ENCODE measurements at regions not wholly inside any gene's neighbourhood (a gene's known extent, or its start where the extent isn't known, plus 50 kb on each side); places are given as distances from the start of the nearest gene placed in this dataset.
"Not testable (repeated sequence)": the region's sequence is repeated elsewhere in the genome, so short reads cannot be mapped to it uniquely, and the experiment has no call there.

GRCh38 chr2:4219571-4219970 is 516.2 kb downstream of the DCDC2C start:
- in situ Hi-C loops (cut with MboI; ENCODE audit: low sequenced_read_pairs), result no loop called here

GRCh38 chr2:4221434-4221833 is 518.1 kb downstream of the DCDC2C start:
- in situ Hi-C loops (cut with MboI; ENCODE audit: low sequenced_read_pairs), result no loop called here

GRCh38 chr2:4221845-4222244 is 518.5 kb downstream of the DCDC2C start:
- in situ Hi-C loops (cut with MboI; ENCODE audit: low sequenced_read_pairs), result no loop called here

GRCh38 chr2:4244422-4244821 is 541.0 kb downstream of the DCDC2C start:
- in situ Hi-C loops (cut with MboI; ENCODE audit: low sequenced_read_pairs), result not testable (repeated sequence)

GRCh38 chr2:4246364-4247131 is 543.2 kb downstream of the DCDC2C start:
- in situ Hi-C loops (cut with MboI; ENCODE audit: low sequenced_read_pairs), result no loop called here

GRCh38 chr2:4247791-4248190 is 544.4 kb downstream of the DCDC2C start:
- in situ Hi-C loops (cut with MboI; ENCODE audit: low sequenced_read_pairs), result no loop called here

GRCh38 chr2:4255491-4255890 is 552.1 kb downstream of the DCDC2C start:
- in situ Hi-C loops (cut with MboI; ENCODE audit: low sequenced_read_pairs), result no loop called here

- in situ Hi-C loops (cut with MboI; ENCODE audit: low sequenced_read_pairs), result no loop called here
These were observed 553.0 kb downstream of the DCDC2C start for GRCh38 chr2:4256351-4256750.

- in situ Hi-C loops (cut with MboI; ENCODE audit: low sequenced_read_pairs), result no loop called here
These were observed 555.2 kb downstream of the DCDC2C start for GRCh38 chr2:4258563-4258962.

- in situ Hi-C loops (cut with MboI; ENCODE audit: low sequenced_read_pairs), result no loop called here
These were observed 562.6 kb downstream of the DCDC2C start for GRCh38 chr2:4265936-4266335.

- in situ Hi-C loops (cut with MboI; ENCODE audit: low sequenced_read_pairs), result no loop called here
These were observed 566.5 kb downstream of the DCDC2C start for GRCh38 chr2:4269885-4270284.

- in situ Hi-C loops (cut with MboI; ENCODE audit: low sequenced_read_pairs), result no loop called here
These were observed 569.0 kb downstream of the DCDC2C start for GRCh38 chr2:4272261-4272858.

- in situ Hi-C loops (cut with MboI; ENCODE audit: low sequenced_read_pairs), result no loop called here
These were observed 575.0 kb downstream of the DCDC2C start for GRCh38 chr2:4278392-4278791.

- in situ Hi-C loops (cut with MboI; ENCODE audit: low sequenced_read_pairs), result no loop called here
These were observed 576.1 kb downstream of the DCDC2C start for GRCh38 chr2:4279431-4279830.

GRCh38 chr2:4291430-4291829 is 588.1 kb downstream of the DCDC2C start:
- in situ Hi-C loops (cut with MboI; ENCODE audit: low sequenced_read_pairs), result no loop called here

- in situ Hi-C loops (cut with MboI; ENCODE audit: low sequenced_read_pairs), result no loop called here
These were observed 592.3 kb downstream of the DCDC2C start for GRCh38 chr2:4295680-4296079.

GRCh38 chr2:4300616-4301015 is 597.2 kb downstream of the DCDC2C start:
- in situ Hi-C loops (cut with MboI; ENCODE audit: low sequenced_read_pairs), result no loop called here

GRCh38 chr2:4324531-4324930 is 621.2 kb downstream of the DCDC2C start:
- in situ Hi-C loops (cut with MboI; ENCODE audit: low sequenced_read_pairs), result no loop called here

- in situ Hi-C loops (cut with MboI; ENCODE audit: low sequenced_read_pairs), result no loop called here
These were observed 633.5 kb downstream of the DCDC2C start for GRCh38 chr2:4336864-4337263.

GRCh38 chr2:4338345-4338744 is 635.0 kb downstream of the DCDC2C start:
- in situ Hi-C loops (cut with MboI; ENCODE audit: low sequenced_read_pairs), result no loop called here

GRCh38 chr2:4340536-4340935 is 637.2 kb downstream of the DCDC2C start:
- in situ Hi-C loops (cut with MboI; ENCODE audit: low sequenced_read_pairs), result no loop called here

- in situ Hi-C loops (cut with MboI; ENCODE audit: low sequenced_read_pairs), result no loop called here
These were observed 643.3 kb downstream of the DCDC2C start for GRCh38 chr2:4346628-4347027.

- in situ Hi-C loops (cut with MboI; ENCODE audit: low sequenced_read_pairs), result no loop called here
These were observed 650.3 kb downstream of the DCDC2C start for GRCh38 chr2:4353668-4354067.
